ENCODE measurements at regions not wholly inside any gene's neighbourhood (a gene's known extent, or its start where the extent isn't known, plus 50 kb on each side); places are given as distances from the start of the nearest gene placed in this dataset.

DNA sequence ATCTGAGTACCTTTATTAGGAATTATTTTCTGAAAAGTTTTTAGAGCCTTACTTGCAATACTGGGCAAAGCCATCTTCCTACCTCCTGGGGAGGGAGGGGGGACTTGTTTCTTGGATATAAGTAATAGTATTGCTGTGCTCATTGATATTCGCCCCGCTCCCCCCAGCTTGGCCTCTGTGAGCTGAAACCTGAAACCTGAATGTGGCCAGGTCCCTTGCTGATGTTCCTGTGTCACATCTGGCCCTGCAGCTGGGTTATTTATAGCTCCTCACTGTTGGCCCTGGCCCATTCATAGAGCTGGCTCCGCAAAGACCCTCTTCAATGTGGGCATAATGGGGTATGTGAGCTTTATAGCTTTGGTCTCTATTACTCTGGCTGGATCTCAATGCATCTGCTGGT lies 59.5 kb downstream of the FRMPD3 start:
- Mint-ChIP-seq H3K4me1 (peaks cover 5 to 16% of the 10 kb centered on the region in 2 donors), H3K9me3 (no peaks in the 10 kb centered on the region), H3K27ac (no peak overlapping the region), H3K27me3 (ENCODE audit: low read depth in 2 of 2) (peaks cover 16 to 40% of the 10 kb centered on the region in 2 donors), H3K36me3 (no peaks in the 10 kb centered on the region), H3K4me3 (no peak overlapping the region)
- 96% methylated on average over 3 of the region's 3 CpGs for WGBS (ENCODE audit: insufficient coverage)
- no peak overlapping the region for H3K4me3 ChIP-seq (ENCODE audit: low read length)
- TF ChIP-seq, protein P1, sequence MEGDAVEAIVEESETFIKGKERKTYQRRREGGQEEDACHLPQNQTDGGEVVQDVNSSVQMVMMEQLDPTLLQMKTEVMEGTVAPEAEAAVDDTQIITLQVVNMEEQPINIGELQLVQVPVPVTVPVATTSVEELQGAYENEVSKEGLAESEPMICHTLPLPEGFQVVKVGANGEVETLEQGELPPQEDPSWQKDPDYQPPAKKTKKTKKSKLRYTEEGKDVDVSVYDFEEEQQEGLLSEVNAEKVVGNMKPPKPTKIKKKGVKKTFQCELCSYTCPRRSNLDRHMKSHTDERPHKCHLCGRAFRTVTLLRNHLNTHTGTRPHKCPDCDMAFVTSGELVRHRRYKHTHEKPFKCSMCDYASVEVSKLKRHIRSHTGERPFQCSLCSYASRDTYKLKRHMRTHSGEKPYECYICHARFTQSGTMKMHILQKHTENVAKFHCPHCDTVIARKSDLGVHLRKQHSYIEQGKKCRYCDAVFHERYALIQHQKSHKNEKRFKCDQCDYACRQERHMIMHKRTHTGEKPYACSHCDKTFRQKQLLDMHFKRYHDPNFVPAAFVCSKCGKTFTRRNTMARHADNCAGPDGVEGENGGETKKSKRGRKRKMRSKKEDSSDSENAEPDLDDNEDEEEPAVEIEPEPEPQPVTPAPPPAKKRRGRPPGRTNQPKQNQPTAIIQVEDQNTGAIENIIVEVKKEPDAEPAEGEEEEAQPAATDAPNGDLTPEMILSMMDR (IDR thresholded peaks at IDR 0.05), result no peak
- no peak overlapping the region for H3K27ac ChIP-seq (ENCODE audit: low read length)
- no peak for DNase-seq
- ATAC-seq, result no peak
- peaks cover 12% of the 10 kb centered on the region for H3K4me1 ChIP-seq (ENCODE audit: control insufficient read depth, insufficient read depth, low read length)
- no peaks in the 10 kb centered on the region for H3K36me3 ChIP-seq (ENCODE audit: control insufficient read depth, insufficient read depth, low read length)
- H3K9me3 ChIP-seq (ENCODE audit: control insufficient read depth, insufficient read depth, low read length), result no peaks in the 10 kb centered on the region
- intact Hi-C loops (cut with micrococcal nuclease), result no loop called here
- peaks cover 11% of the 10 kb centered on the region for H3K27me3 ChIP-seq (ENCODE audit: control insufficient read depth, insufficient read depth, low read length)

DNA sequence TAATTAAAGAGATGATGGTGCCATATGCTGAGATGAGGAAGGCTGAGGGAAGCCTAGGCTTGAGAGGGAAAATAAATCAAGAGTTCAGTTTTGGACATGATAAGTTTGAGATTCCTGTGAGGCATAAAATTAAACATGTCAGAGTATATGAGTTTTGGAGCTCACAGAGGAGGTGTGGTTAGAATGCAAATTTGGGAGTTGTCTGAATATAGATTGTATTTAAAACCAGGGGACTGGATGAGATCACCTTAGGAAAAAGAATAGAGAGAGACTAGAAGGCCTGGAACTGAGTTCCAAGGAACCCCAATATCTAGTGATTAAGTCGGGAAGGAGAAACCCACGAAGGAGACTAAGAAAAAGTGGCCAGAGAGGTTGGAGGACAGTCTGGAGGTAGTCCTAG lies 65.5 kb downstream of the FRMPD3 start:
- Mint-ChIP-seq H3K9me3 (no peaks in the 10 kb centered on the region), H3K36me3 (no peaks in the 10 kb centered on the region), H3K4me3 (no peak overlapping the region), H3K4me1 (peaks cover 0 to 20% of the 10 kb centered on the region in 2 donors), H3K27me3 (ENCODE audit: low read depth in 2 of 2) (peaks cover 15 to 26% of the 10 kb centered on the region in 2 donors), H3K27ac (no peak overlapping the region)
- H3K27me3 ChIP-seq (ENCODE audit: control insufficient read depth, insufficient read depth, low read length), result no peaks in the 10 kb centered on the region
- H3K4me1 ChIP-seq (ENCODE audit: control insufficient read depth, insufficient read depth, low read length), result no peaks in the 10 kb centered on the region
- no peaks in the 10 kb centered on the region for H3K9me3 ChIP-seq (ENCODE audit: control insufficient read depth, insufficient read depth, low read length)
- 75% methylated on average over 2 of the region's 2 CpGs for WGBS (ENCODE audit: insufficient coverage)
- DNase-seq, result no peak
- no peaks in the 10 kb centered on the region for H3K36me3 ChIP-seq (ENCODE audit: control insufficient read depth, insufficient read depth, low read length)
- TF ChIP-seq, protein P1 (IDR thresholded peaks at IDR 0.05), result no peak
- H3K4me3 ChIP-seq (ENCODE audit: low read length), result no peak overlapping the region
- no peak for ATAC-seq
- intact Hi-C loops (cut with micrococcal nuclease), result no loop called here
- no peak overlapping the region for H3K27ac ChIP-seq (ENCODE audit: low read length)

DNA sequence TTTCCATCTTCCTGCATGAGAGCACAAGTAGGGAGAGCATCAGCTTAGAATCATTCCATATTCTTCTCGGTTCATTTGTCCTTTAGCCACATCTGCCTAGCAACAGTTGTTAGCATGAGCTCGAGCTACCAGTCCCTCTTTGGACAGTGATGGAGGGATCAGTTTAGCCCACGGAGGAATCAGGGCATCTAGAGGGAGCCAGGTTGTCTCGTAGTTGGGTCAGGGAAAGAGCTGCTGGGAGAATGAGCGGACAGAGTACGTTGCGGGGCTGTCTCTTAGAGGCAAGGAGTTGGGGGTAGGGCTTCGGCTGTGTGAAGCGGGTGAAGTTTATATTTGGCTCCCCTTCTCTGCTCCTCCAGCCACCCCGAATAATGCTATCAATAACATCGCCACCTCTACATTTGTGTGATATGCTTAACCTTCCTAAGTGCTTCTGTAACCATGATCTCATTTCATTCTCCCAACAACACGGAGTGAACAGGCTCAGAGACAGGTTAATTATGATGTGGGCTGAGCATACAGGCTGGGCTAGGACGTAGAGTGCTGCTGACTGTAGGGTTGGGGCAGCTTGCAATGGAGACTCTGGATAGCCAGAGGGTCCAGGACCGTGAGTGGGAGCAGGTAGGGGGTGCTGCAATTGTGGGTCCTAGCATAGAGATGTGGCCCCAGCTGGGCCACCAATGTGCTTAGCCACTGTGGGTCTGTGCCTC lies 72.6 kb downstream of the FRMPD3 start:
- Mint-ChIP-seq H3K9me3 (no peaks in the 10 kb centered on the region), H3K36me3 (no peaks in the 10 kb centered on the region), H3K27me3 (ENCODE audit: low read depth in 2 of 2) (peaks cover 4 to 5% of the 10 kb centered on the region in 2 donors), H3K4me1 (peaks cover 0 to 12% of the 10 kb centered on the region in 2 donors), H3K27ac (no peak overlapping the region), H3K4me3 (no peak overlapping the region)
- Histone ChIP-seq H3K27ac (ENCODE audit: low read length) (no peak overlapping the region), H3K27me3 (ENCODE audit: control insufficient read depth, insufficient read depth, low read length) (no peaks in the 10 kb centered on the region), H3K4me3 (ENCODE audit: low read length) (no peak overlapping the region), H3K4me1 (ENCODE audit: control insufficient read depth, insufficient read depth, low read length) (no peaks in the 10 kb centered on the region), H3K9me3 (ENCODE audit: control insufficient read depth, insufficient read depth, low read length) (no peaks in the 10 kb centered on the region), H3K36me3 (ENCODE audit: control insufficient read depth, insufficient read depth, low read length) (no peaks in the 10 kb centered on the region)
- intact Hi-C loops (cut with micrococcal nuclease), result no loop called here
- ATAC-seq, result no peak
- no peak for DNase-seq
- TF ChIP-seq, protein P1 (IDR thresholded peaks at IDR 0.05), result no peak
- WGBS (ENCODE audit: insufficient coverage), result 79% methylated on average over 6 of the region's 14 CpGs

DNA sequence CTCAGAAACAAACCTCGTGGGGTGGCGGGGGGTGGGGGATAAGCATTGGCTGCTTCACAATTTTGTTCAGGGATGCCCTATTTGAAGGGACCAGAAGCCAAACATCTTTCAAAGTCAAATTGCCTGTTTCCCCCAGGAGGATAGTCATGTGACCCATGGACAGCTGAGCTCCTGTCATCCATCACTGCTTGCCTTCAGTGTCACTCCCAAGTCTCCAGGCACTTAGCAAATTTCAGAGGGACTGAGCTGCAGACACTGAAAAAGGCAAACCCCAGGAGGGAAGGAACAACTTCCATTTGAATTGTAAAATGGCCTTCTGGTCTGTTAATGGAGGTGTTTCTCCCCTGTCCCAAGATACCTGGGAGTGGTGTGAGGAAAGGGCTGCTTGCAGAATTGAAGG lies 73.4 kb downstream of the FRMPD3 start:
- WGBS (ENCODE audit: insufficient coverage), result 86% methylated on average over 2 of the region's 2 CpGs
- H3K27ac ChIP-seq (ENCODE audit: low read length), result no peak overlapping the region
- TF ChIP-seq, protein P1 (IDR thresholded peaks at IDR 0.05), result no peak
- Mint-ChIP-seq H3K4me1 (peaks cover 0 to 9% of the 10 kb centered on the region in 2 donors), H3K27ac (no peak overlapping the region), H3K4me3 (no peak overlapping the region), H3K36me3 (no peaks in the 10 kb centered on the region), H3K27me3 (ENCODE audit: low read depth in 2 of 2) (peaks cover 0 to 3% of the 10 kb centered on the region in 2 donors), H3K9me3 (no peaks in the 10 kb centered on the region)
- H3K36me3 ChIP-seq (ENCODE audit: control insufficient read depth, insufficient read depth, low read length), result no peaks in the 10 kb centered on the region
- no peak overlapping the region for H3K4me3 ChIP-seq (ENCODE audit: low read length)
- DNase-seq (no peak), ATAC-seq (no peak)
- intact Hi-C loops (cut with micrococcal nuclease), result no loop called here
- no peaks in the 10 kb centered on the region for H3K4me1 ChIP-seq (ENCODE audit: control insufficient read depth, insufficient read depth, low read length)
- H3K9me3 ChIP-seq (ENCODE audit: control insufficient read depth, insufficient read depth, low read length), result no peaks in the 10 kb centered on the region
- H3K27me3 ChIP-seq (ENCODE audit: control insufficient read depth, insufficient read depth, low read length), result no peaks in the 10 kb centered on the region

Data from natural killer cell (primary cell).